Kidney (tissue), 13 donors: ENCODE measurements at regions not wholly inside any gene's neighbourhood (a gene's known extent, or its start where the extent isn't known, plus 50 kb on each side); places are given as distances from the start of the nearest gene placed in this dataset.

Experiments
- DNase-seq, 5 donors: peaks; one replicate each; pipeline ENCODE4 v3.0.0-alpha.2; 2013 to 2020
- FAIRE-seq: peaks from 2 replicates; lab custom pipeline; 2012; peaks lifted over from hg19 to GRCh38; lab: Jason Lieb, UNC
- H3K27ac ChIP-seq, 2 donors: one replicate each; pipeline ENCODE4 v1.7.0; 2013; ENCODE audit warnings: low read depth in 2 of 2, low read length in 2 of 2, inconsistent platforms in 1 of 2
- H3K27me3 ChIP-seq: one replicate; pipeline ENCODE4 v1.7.1; 2013; ENCODE audit warnings: low read length, inconsistent platforms; ENCODE audit not compliant: control insufficient read depth, insufficient read depth
- H3K36me3 ChIP-seq, 3 donors: one replicate each; pipeline versions ENCODE4 v1.7.0 to v1.7.1; 2013; ENCODE audit warnings: low read length in 3 of 3, control low read depth in 1 of 3, inconsistent platforms in 1 of 3; ENCODE audit not compliant: insufficient read depth in 3 of 3, control insufficient read depth in 2 of 3
- H3K4me1 ChIP-seq, 3 donors: one replicate each; pipeline versions ENCODE4 v1.7.0 to v1.7.1; 2013; ENCODE audit warnings: low read length in 3 of 3, inconsistent platforms in 1 of 3, low read depth in 1 of 3; ENCODE audit not compliant: control insufficient read depth in 2 of 3, insufficient read depth in 2 of 3
- H3K4me3 ChIP-seq, 3 donors: one replicate each; pipeline versions ENCODE4 v1.7.0 to v1.8.1; 2013; ENCODE audit warnings: low read length in 3 of 3, control low read depth in 1 of 3, inconsistent platforms in 1 of 3
- H3K9ac ChIP-seq, 3 donors: one replicate each; pipeline versions ENCODE4 v1.7.0 to v1.7.1; 2013; ENCODE audit warnings: low read length in 3 of 3, control low read depth in 1 of 3, inconsistent platforms in 1 of 3
- H3K9me3 ChIP-seq, 3 donors: one replicate each; pipeline versions ENCODE4 v1.7.0 to v1.7.1; 2013; ENCODE audit warnings: low read length in 3 of 3, control low read depth in 1 of 3, inconsistent platforms in 1 of 3; ENCODE audit not compliant: control insufficient read depth in 2 of 3, insufficient read depth in 1 of 3
- intact Hi-C: fragments of 100-400 bp; cut with DNase I; formaldehyde crosslinking; loops from one replicate; pipeline ENCODE4 v1.11.1; 2022
- TF ChIP-seq, protein P1 (sequence below): IDR thresholded peaks from 3 replicates; pipeline ENCODE4 v1.5.1; 2012; ENCODE audit warnings: mild to moderate bottlenecking, moderate library complexity, borderline replicate concordance; ENCODE audit not compliant: insufficient read depth; ENCODE audit errors: extremely low read depth
- donor health status: control.
- donor health status: control.
- donor health status: control.
- donor health status: control.
- donor health status: control.
- donor health status: DM: yes; HTN: yes; CAD: no.
- donor health status: Normal renal cell carcinoma (clear cell type).

DNA sequence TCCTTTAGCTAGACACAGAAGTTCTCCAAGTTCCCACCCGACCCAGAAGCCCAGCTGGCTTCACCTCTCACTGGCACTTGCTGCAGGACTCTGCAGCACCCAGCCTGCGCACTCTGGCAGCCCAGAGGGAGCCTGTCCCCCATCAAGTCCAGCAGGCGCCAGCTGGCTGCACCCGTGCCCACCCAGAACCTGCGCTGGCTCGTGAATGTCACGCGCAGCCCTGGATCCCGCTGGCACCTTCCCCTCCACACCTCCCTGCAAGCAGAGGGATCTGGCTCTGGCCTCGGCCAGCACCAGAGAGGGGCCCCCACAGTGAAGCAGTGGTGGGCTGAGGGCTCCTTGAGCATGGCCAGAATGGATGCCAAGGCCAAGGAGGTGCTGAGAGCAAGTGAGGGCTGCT is 187.6 kb upstream of the HAND2 start:
- H3K9ac ChIP-seq, result no peak overlapping the region
- no peaks in the 10 kb centered on the region for H3K27me3 ChIP-seq
- no peaks in the 10 kb centered on the region for H3K4me1 ChIP-seq
- H3K27ac ChIP-seq, result no peak overlapping the region
- H3K9me3 ChIP-seq, result peaks cover 0 to 7% (median 0%) of the 10 kb centered on the region in 3 donors
- intact Hi-C loops, result no loop called here
- no peaks in the 10 kb centered on the region for H3K36me3 ChIP-seq
- TF ChIP-seq, protein P1, sequence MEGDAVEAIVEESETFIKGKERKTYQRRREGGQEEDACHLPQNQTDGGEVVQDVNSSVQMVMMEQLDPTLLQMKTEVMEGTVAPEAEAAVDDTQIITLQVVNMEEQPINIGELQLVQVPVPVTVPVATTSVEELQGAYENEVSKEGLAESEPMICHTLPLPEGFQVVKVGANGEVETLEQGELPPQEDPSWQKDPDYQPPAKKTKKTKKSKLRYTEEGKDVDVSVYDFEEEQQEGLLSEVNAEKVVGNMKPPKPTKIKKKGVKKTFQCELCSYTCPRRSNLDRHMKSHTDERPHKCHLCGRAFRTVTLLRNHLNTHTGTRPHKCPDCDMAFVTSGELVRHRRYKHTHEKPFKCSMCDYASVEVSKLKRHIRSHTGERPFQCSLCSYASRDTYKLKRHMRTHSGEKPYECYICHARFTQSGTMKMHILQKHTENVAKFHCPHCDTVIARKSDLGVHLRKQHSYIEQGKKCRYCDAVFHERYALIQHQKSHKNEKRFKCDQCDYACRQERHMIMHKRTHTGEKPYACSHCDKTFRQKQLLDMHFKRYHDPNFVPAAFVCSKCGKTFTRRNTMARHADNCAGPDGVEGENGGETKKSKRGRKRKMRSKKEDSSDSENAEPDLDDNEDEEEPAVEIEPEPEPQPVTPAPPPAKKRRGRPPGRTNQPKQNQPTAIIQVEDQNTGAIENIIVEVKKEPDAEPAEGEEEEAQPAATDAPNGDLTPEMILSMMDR, result no peak
- H3K4me3 ChIP-seq, result no peak overlapping the region
- peak in 1 of 5 donors; percentile 54 for DNase-seq
- no peak for FAIRE-seq

DNA sequence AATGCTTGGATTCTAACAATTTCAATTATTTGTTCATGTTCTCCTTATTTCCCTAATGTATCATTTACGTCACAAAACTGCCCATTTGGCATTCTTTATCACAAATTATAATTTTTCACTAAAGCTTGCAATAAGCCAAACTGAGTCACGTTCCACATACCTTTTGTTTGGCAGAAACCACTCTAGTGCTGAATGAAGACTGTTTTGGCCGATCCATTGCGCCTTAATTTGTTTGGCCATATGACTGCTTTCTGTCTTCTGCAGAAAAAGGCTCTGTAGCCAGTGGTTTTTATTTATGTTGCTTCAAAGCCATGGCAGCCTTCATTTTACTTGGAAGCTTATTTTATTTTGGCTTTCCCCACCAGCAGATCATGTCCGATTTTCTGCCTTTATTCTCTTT is 184.4 kb upstream of the HAND2 start:
- intact Hi-C loops, result no loop called here
- FAIRE-seq (no peak), DNase-seq (no peak)
- H3K4me3 ChIP-seq, result no peak overlapping the region
- peaks cover 0 to 7% (median 0%) of the 10 kb centered on the region in 3 donors for H3K9me3 ChIP-seq
- no peak overlapping the region for H3K9ac ChIP-seq
- no peak overlapping the region for H3K27ac ChIP-seq
- TF ChIP-seq, protein P1, result no peak
- no peaks in the 10 kb centered on the region for H3K36me3 ChIP-seq
- H3K27me3 ChIP-seq, result no peaks in the 10 kb centered on the region
- no peaks in the 10 kb centered on the region for H3K4me1 ChIP-seq

DNA sequence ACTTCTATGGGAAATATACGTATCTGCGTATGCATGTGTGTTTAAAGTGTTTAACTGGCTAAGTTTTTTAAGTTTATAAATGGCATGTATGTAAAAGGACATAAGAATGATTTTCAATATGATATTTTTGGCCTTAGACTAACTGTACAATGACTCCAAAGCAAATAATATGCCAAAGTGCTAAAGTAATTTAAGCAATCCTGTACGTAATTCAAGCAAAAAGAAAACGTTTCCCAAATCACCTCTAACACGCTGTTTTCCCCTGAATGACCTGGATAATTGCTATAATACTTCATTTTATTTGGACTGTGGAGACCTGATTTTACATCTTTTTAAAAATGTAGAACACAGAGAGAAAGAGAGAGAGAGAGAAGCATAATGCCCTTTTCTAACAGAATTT is 183.0 kb upstream of the HAND2 start:
- TF ChIP-seq, protein P1, result no peak
- Histone ChIP-seq H3K9me3 (peaks cover 0 to 3% (median 0%) of the 10 kb centered on the region in 3 donors), H3K4me1 (no peaks in the 10 kb centered on the region), H3K27ac (no peak overlapping the region), H3K4me3 (no peak overlapping the region), H3K36me3 (no peaks in the 10 kb centered on the region), H3K27me3 (no peaks in the 10 kb centered on the region), H3K9ac (no peak overlapping the region)
- FAIRE-seq (no peak), DNase-seq (no peak)
- intact Hi-C loops, result no loop called here
